ENCODE measurements at regions not wholly inside any gene's neighbourhood (a gene's known extent, or its start where the extent isn't known, plus 50 kb on each side); places are given as distances from the start of the nearest gene placed in this dataset.

DNA sequence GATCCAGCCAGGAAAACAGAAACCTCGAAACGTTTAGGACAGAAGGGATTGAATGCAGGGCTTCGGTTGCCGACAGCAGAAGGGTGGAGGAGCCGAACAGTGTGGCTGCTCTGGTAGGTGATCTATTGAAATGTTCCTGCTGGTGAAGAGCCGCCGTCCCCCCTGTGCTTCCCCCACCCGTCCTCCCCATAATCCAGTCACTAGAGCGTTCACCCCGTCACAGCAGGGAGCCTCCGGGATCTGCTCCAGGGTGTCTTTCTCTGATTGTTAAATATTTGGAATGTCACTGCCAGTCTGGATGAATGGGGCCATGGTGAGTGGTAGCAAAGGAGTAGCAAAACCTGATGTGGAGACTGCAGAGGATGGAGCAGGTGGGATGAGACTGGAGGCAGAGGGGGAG lies 255.1 kb upstream of the CSF3R start:
- Histone ChIP-seq H3K79me2 (ENCODE audit: control insufficient read depth in 1 of 2, insufficient read depth in 2 of 2, low read length in 2 of 2) (no peaks in the 10 kb centered on the region), H2BK12ac (ENCODE audit: low read depth, low read length) (no peak overlapping the region), H2BK15ac (ENCODE audit: low read length) (no peak overlapping the region), H3K14ac (ENCODE audit: insufficient read length) (no peak overlapping the region), H3K4me3 (ENCODE audit: extremely low read depth in 1 of 4, insufficient read depth in 2 of 4, low read depth in 3 of 4, low read length in 4 of 4) (no peak overlapping the region), H3K27me3 (replicated peaks in 1 of 4; ENCODE audit: control insufficient read depth in 3 of 4, extremely low read depth in 1 of 4, insufficient read depth in 3 of 4, low read length in 3 of 4) (no peaks in the 10 kb centered on the region), H2AFZ (ENCODE audit: low read length) (no peak overlapping the region), H3K23ac (ENCODE audit: insufficient read length) (no peak overlapping the region), H4K5ac (ENCODE audit: insufficient read length, low read depth, low read length) (no peak overlapping the region), H2AK5ac (ENCODE audit: low read depth, low read length) (no peak overlapping the region), H4K8ac (ENCODE audit: extremely low read depth, insufficient read depth, low read length) (no peak overlapping the region), H4K91ac (replicated peaks; ENCODE audit: insufficient read length, low read length) (no peak overlapping the region), H3K36me3 (ENCODE audit: control insufficient read depth in 2 of 4, insufficient read depth in 4 of 4, low read length in 3 of 4) (no peaks in the 10 kb centered on the region), H2BK5ac (ENCODE audit: low read depth, low read length) (no peak overlapping the region), H4K20me1 (replicated peaks in 1 of 2; ENCODE audit: control insufficient read depth in 1 of 2, insufficient read depth in 2 of 2, low read length in 2 of 2) (no peaks in the 10 kb centered on the region), H3K4me1 (replicated peaks in 1 of 4; ENCODE audit: control insufficient read depth in 3 of 4, insufficient read depth in 4 of 4, low read length in 3 of 4) (peaks cover 0 to 11% (median 3%) of the 10 kb centered on the region in 4 experiments; a peak in 3 of 7 replicates), H3K9ac (replicated peaks in 1 of 4; ENCODE audit: extremely low read depth in 1 of 4, low read depth in 3 of 4, low read length in 3 of 4) (no peak overlapping the region), H2BK20ac (ENCODE audit: low read length) (no peak overlapping the region), H3K9me3 (ENCODE audit: insufficient read depth in 2 of 2, low read depth in 1 of 2, low read length in 1 of 2) (peaks cover 3% of the 10 kb centered on the region in 2 experiments; a peak in 1 of 4 replicates), H3K56ac (replicated peaks; ENCODE audit: insufficient read length, low read depth, low read length) (no peak overlapping the region), H3K79me1 (ENCODE audit: low read depth, low read length) (no peaks in the 10 kb centered on the region), H3K4ac (replicated peaks; ENCODE audit: insufficient read length, low read depth, low read length) (no peak overlapping the region), H3K4me2 (ENCODE audit: insufficient read depth in 1 of 2, low read depth in 2 of 2, low read length in 2 of 2) (no peak overlapping the region), H3K18ac (ENCODE audit: extremely low read depth, low read length) (no peak overlapping the region; the same call in none of the 2 replicates), H3K27ac (ENCODE audit: low read depth, low read length) (no peak overlapping the region), H3K23me2 (ENCODE audit: low read depth, low read length) (no peaks in the 10 kb centered on the region), H2BK120ac (replicated peaks; ENCODE audit: low read depth, low read length) (no peak overlapping the region)
- ChIA-PET CTCF (ENCODE audit: partially characterized antibody) (interaction anchor here (0.6 to 2.1 kb wide), 3 partner anchors 9 to 51 kb away, joined by 3 to 6 read pairs (median 3); no protein-coding TSS in a partner anchor), POLR2A (ENCODE audit: partially characterized antibody) (no interaction called here)
- 85% methylated on average over 11 of the region's 11 CpGs; no CpG with 5 or more reads in 1 of the 2 experiments for WGBS, 2 experiments (ENCODE audit: extremely low coverage in 1 of 2, insufficient coverage in 1 of 2, insufficient read length in 1 of 2, insufficient replicate concordance in 2 of 2, low coverage in 1 of 2, low lambda C conversion rate in 2 of 2, missing lambda C conversion rate in 1 of 2)
- DNase-seq (ENCODE audit: low read depth in 1 of 2, low spot score in 2 of 2) (no peak), FAIRE-seq (no peak)
- TF ChIP-seq SAP30 (IDR thresholded peaks at IDR 0.05; ENCODE audit: insufficient read depth, insufficient replicate concordance, low read length) (no peak), E2F6 (IDR thresholded peaks at IDR 0.05) (no peak), POLR2AphosphoS5 (IDR thresholded peaks at IDR 0.05; ENCODE audit: low read depth, low read length) (no peak), YY1 (IDR thresholded peaks at IDR 0.05; ENCODE audit: low read depth, low read length) (no peak), JUN (IDR thresholded peaks at IDR 0.05; ENCODE audit: low read depth, low read length) (no peak), RAD21 (IDR thresholded peaks at IDR 0.05 in 1 of 2, conservative IDR thresholded peaks at IDR 0.05 in 1 of 2; ENCODE audit: low read depth in 2 of 2, low read length in 2 of 2) (no peak), SP1 (IDR thresholded peaks at IDR 0.05; ENCODE audit: low read depth, low read length) (no peak), USF2 (IDR thresholded peaks at IDR 0.05; ENCODE audit: low read length) (no peak), POU5F1 (IDR thresholded peaks at IDR 0.05; ENCODE audit: low read depth, low read length) (no peak), GABPA (IDR thresholded peaks at IDR 0.05; ENCODE audit: borderline replicate concordance, insufficient read depth, low read length) (no peak)
- TF ChIP-seq, protein P1, sequence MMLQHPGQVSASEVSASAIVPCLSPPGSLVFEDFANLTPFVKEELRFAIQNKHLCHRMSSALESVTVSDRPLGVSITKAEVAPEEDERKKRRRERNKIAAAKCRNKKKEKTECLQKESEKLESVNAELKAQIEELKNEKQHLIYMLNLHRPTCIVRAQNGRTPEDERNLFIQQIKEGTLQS (IDR thresholded peaks at IDR 0.05; ENCODE audit: insufficient read depth, low read depth, low read length), result no peak

All from H1 (cell line).